ENCODE measurements at regions not wholly inside any gene's neighbourhood (a gene's known extent, or its start where the extent isn't known, plus 50 kb on each side); places are given as distances from the start of the nearest gene placed in this dataset.

DNA sequence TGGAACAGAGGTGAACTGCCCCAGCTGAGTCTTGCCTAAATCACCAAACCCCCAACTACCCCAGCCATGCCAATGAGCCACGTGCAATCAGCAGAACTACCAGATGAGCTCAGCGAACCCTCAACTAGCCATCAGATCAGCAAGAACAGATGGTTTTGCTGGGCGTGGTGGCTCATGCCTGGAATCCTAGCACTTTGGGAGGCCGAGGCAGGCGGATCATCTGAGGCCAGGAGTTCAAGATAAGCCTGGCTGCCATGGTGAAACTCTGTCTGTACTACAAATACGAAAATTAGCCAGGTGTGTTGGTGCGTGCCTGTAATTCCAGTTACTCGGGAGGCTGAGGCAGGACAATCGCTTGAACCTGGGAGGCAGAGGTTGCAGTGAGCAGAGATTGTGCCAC lies 374.3 kb downstream of the NXPE2 start:
- TF ChIP-seq SP1 (IDR thresholded peaks at IDR 0.05) (no peak), CTCF (IDR thresholded peaks at IDR 0.05; ENCODE audit: low read depth, low read length, missing input control) (no peak), REST (IDR thresholded peaks at IDR 0.05) (no peak), RAD21 (IDR thresholded peaks at IDR 0.05) (no peak), JUND (IDR thresholded peaks at IDR 0.05) (no peak), ZBTB33 (IDR thresholded peaks at IDR 0.05) (no peak), FOXA1 (IDR thresholded peaks at IDR 0.05) (no peak), HNF4G (IDR thresholded peaks at IDR 0.05) (no peak), FOXA2 (IDR thresholded peaks at IDR 0.05) (no peak), TAF1 (conservative IDR thresholded peaks at IDR 0.05) (no peak), YY1 (IDR thresholded peaks at IDR 0.05) (no peak)
- TF ChIP-seq, protein P1, sequence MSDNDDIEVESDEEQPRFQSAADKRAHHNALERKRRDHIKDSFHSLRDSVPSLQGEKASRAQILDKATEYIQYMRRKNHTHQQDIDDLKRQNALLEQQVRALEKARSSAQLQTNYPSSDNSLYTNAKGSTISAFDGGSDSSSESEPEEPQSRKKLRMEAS (IDR thresholded peaks at IDR 0.05) = no peak
- TF ChIP-seq, protein P2, sequence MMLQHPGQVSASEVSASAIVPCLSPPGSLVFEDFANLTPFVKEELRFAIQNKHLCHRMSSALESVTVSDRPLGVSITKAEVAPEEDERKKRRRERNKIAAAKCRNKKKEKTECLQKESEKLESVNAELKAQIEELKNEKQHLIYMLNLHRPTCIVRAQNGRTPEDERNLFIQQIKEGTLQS (IDR thresholded peaks at IDR 0.05) = no peak
